Islet precursor cell (in vitro differentiated cells): ENCODE measurements at regions not wholly inside any gene's neighbourhood (a gene's known extent, or its start where the extent isn't known, plus 50 kb on each side); places are given as distances from the start of the nearest gene placed in this dataset.

Source experiments
- DNase-seq: peaks from one replicate; pipeline ENCODE4 v3.0.0-alpha.2; 2018

GRCh38 chr9:17894501-17895160 is 315.8 kb downstream of the SH3GL2 start:
- no peak for DNase-seq

GRCh38 chr9:17900606-17901005 is 321.7 kb downstream of the SH3GL2 start:
- DNase-seq: no peak

DNA sequence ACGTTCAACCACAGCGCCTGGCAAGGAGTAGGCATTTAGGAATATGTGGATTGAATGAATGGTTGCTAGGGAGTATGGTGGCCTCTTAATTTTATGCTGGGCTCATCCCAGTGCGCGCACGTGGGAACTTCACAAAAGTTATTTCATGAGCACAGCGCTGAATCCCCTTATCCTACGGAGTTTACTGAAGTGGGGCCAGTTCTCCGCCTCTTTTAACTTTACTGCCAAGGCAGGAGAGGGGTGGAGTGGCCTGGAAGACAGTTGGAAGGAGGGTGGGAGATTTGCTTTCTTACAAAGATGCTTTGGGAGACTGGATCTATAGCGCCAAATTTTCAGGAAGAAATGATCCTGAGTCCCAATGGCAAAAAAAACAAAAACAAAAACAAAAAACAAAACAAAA is 326.5 kb downstream of the SH3GL2 start:
- DNase-seq: no peak

- DNase-seq: peak; percentile 53
Measured at GRCh38 chr9:17905781-17906175, 326.9 kb downstream of the SH3GL2 start.

DNA sequence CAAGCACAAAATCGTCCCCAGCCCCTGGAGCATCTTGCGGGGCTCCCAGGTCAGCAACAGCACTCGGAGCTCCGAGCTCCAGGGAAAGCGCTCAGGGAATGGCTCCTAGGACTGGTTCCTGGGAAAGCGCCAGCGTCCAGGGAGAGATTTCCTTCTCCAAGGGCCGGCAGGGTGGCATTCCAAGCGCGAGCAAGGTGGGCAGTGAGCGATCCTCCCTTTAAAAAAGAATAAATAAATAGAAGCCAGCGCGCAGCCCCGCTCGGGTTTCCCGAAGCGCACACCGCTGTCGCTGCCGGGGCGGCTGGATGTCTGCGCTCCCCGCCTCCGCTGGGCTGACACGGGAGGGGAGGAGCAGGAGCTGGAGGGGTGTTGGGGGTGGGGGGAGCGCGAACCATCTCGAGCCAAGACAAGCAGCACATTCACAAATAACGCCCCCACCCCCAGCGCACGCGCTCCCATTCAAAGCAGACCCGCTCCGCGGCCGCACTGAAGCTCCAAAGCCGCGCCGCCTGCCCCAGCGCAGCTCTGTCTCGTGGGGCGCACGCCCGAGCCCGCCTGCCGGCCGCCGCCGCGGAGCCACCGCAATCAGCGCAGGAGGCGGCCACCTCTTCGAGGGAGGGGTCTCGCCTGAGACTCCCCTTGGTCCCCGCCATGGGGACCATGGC is 327.4 kb downstream of the SH3GL2 start:
- peak; percentile 74 for DNase-seq

DNA sequence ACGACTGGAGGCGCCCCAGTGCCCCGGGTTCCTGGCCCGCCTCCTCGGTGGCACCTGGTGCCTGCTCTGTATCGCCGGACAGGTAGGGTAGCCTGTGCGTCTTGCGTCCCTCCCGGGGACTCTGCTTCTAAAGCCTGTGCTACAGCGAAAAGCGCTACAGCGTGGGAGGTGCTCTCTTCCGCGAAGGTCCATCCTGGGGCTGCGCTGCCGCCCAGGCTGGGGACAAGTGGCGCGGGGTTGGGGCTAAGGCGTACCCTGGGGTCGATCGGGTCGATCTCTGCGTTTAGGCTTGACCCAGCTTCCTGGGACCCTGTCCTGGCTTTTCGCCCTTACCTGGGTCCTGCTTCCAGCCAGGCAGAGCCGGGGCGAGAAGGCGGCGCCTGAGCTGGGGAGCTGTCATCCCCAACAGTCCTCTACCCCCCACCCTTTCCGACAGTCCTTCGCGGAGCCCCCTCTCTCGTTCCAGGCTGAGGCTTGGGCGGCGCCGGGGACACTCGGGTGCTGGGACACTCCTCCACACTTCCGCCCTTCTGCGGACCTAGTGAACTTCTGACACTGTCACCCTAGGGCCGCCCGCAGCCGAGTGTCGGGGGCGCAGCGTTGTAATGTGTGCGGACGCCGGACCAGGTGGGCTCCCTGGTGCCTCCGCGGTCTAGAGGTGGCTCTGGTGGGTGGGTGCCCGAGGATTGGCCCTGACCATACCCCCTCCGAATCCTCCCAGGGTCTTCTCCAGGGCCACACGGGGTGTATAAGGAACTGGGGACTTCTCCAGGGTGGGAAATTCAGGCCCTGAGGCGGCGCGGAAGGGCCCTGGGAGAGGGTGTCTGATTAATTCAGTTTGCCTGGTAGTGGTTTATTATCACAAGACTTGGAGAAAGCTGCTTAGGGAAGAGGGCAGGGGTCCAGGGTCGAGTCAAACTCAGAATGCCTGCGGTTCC is 328.2 kb downstream of the SH3GL2 start:
- peak; percentile 66 for DNase-seq

DNA sequence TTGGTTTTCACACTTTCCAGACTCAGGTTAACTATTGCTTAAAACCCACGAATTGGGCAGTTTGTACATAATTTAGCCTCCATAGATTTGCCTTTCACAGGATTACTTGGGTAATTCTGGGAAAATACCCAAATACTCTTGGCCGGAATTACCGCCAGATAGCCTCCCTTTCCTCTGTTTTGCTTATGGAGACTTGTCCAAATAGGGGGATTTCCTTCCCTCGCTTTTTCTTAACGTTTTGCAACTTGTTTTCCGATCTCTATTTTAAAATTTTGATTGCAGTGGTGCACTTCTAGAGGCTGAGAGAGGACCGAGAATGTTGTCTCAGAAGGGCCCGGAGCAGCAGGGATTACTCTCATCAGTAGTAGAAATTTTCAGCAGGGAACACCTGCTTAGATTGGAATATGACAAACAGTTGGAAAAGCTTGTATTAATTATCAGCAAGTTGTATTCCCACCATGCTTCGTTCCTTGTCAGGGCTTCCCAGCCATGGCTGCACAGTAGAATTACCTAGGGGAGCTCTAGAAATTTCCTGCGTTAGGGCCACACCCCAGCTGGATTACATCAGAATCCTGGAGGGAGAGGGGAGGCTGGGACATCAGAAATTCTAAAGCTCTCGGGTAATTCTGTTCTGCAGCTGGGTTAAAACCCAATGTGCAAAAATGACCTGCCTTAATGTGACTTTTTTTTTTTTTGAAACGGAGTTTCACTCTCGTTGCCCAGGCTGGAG is 329.1 kb downstream of the SH3GL2 start:
- DNase-seq: no peak

- no peak for DNase-seq
Measured at GRCh38 chr9:17926246-17926645, 347.4 kb downstream of the SH3GL2 start.

DNA sequence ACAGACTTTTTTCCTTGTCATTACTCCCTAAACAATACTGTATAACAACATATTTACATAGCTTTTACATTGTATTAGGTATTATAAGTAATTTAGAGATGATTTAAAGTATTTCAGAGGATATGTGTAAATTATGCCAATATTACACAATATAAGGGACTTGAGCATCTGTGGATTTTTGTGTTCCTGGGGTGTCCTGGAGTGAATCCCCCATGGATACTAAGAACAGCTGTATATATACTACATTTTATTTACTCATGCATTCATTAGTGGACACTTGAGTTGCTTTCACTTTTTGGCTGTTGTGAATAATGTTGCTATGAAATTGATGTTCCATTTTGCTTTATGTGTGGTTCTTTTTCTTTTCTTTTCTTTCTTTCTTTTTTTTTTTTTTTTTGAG is 348.8 kb downstream of the SH3GL2 start:
- DNase-seq: no peak

GRCh38 chr9:17928228-17928627 is 349.4 kb downstream of the SH3GL2 start:
- no peak for DNase-seq

- no peak for DNase-seq
Measured at GRCh38 chr9:17928768-17929167, 349.9 kb downstream of the SH3GL2 start.

- no peak for DNase-seq
Measured at GRCh38 chr9:17929506-17929905, 350.6 kb downstream of the SH3GL2 start.

DNA sequence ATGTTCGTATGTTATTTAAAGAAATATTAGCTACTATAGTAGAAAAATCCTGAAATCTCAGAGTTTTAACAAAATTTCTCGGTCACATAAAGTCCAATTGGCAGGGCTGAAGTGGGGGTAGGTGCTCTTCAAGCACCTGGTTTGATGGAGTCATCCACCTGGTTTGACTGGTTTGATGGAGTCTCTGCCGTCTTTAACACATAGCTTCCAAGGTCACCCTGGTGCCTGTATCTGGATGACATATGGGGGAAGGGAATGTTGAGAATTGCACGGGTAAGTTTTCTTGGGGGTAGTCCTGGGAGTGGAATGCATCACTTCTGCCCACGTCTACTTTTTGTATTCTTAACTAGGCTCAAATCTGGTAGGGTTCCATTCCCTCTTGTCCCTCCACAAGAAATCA is 351.2 kb downstream of the SH3GL2 start:
- DNase-seq: peak; percentile 69

- DNase-seq: peak; percentile 62
Measured at GRCh38 chr9:17936365-17936764, 357.5 kb downstream of the SH3GL2 start.

DNA sequence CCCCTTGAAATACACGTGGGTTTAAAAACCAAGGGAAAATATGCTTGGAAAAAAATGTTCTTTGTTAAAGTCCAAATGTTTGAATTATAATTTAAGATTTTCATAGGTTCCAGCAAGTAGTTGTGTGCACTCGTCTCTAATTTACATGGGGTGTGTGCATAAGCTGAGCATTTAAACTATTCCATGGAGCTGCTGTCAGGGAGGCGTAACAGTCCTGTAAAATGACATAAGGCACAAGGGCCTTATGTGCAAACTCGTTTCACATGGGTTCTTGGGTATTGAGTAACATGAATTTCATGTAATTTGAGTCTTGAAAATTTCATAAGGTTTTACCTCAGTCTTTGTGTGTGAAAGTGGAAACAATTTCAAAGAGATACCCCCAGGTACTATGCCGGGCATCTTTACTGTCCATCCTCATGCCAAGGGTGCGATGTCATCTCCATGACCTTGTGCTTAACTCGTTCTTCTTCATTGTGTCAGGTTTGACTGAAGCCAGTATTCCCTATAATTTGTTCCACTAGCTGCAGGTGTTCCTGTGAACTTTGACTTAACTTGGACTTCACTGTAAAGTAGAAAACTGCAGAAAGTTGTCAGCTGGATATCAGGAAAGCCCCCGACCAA is 359.3 kb downstream of the SH3GL2 start:
- peak; percentile 67 for DNase-seq

GRCh38 chr9:17942498-17942897 is 363.6 kb downstream of the SH3GL2 start:
- DNase-seq: no peak

DNA sequence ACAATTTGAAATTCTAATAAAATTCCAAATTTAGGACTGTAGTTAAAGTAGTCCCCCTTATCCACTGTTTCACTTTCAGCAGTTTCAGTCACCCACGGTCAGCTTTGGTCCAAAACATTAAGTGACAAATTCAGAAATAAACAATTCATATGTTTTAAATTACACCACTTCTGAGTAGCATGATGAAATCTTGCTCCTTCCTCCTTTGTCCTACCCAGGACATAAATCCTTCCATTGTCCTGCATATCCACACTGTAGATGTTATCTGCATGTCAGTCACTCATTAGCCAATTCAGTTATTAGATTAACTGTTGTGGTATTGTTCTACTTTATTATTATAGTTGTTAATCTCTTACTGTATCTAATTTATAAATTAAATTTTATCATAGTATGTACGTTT is 376.5 kb downstream of the SH3GL2 start:
- no peak for DNase-seq

- DNase-seq: no peak
Measured at GRCh38 chr9:17958363-17958762, 379.5 kb downstream of the SH3GL2 start.

DNA sequence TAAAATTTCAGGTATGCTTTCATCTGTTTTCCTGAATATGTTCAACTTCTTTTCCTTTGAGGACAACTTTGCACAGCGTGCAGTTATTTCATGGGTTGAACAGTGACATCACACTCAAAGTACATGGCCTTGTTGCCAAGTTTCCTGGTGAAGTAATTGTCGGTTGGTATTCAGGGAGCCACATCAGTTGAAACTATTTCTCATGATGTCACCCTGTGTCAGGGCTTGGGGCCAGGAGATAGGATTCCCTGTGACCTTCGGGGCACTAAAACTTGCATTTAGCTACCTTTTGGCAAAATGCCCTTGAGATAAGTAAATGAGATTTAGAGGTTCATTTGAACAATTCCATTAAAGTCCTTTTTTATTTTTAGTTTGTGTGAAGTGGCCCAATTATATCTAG is 383.9 kb downstream of the SH3GL2 start:
- DNase-seq: no peak

DNA sequence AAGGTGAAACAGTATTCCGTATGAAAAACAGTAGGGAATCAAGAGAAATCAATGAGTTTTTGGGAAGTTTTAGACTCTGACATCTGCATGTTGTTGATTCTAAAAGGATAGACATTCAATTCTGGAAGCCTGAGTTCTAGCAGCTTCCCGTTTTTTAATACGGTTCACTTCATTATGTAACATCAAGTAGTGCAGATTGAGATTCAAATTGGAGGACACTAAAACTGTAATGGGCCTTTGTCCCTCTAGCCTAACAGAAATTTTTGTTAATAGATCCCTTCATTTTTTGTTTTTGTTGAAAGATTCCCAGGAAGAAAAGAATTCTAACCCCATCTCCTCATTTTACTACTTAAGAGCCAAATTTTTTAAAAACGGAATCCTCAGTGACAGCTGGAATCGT is 384.6 kb downstream of the SH3GL2 start:
- DNase-seq: no peak

GRCh38 chr9:17967731-17968130 is 388.9 kb downstream of the SH3GL2 start:
- no peak for DNase-seq

DNA sequence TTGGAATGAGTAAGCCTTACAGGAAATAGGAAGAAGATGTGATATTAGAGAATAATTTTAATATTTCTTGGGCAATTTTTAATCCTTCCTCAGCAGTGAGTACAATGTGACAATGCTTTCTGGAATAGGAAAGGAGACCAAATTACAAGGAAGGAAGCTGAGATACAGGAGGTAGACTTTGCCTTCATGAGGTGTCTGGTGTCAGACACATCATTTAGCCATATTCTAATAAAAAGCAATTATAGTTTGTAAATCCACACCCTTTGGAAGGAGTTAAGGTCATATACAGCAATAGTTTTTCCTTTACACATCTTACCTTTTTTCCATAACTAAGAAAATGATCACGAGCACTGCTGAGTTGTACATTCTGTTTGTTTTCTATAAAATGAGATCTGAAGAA is 390.4 kb downstream of the SH3GL2 start:
- no peak for DNase-seq

DNA sequence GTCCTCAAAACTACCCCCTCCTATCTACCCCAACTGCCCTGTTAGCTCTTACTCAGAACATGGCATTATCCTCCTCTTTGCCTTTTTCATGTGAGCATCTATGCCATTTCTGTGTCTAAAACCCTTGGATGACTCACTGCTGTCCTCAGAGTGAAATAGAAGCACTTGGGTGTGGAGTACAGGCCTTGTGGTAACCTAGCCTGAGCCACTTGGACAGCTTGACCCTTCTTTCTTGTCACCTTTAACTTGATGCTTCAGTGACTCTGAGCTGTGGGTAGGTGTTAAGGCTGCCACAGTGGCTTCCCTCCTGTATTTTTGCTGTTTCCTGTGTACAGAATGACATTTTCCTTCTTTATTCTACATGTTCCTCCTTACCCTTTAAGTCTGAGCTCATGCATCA is 391.4 kb downstream of the SH3GL2 start:
- DNase-seq: no peak
